HG03354 (cell line): ENCODE measurements at regions not wholly inside any gene's neighbourhood (a gene's known extent, or its start where the extent isn't known, plus 50 kb on each side); places are given as distances from the start of the nearest gene placed in this dataset.
"Not testable (repeated sequence)": the region's sequence is repeated elsewhere in the genome, so short reads cannot be mapped to it uniquely, and the experiment has no call there.

Experiments used
- ATAC-seq: cut with Tn5 transposase; IDR thresholded peaks from one replicate; pipeline ENCODE4 v1.9.1; 2021; ENCODE audit warnings: mild to moderate bottlenecking; ENCODE audit not compliant: unreplicated experiment, poor library complexity, severe bottlenecking

GRCh38 chr4:148637453-148637852 lies 195.2 kb upstream of the NR3C2 start:
- ATAC-seq = not testable (repeated sequence)

- no peak for ATAC-seq
These were observed 192.3 kb upstream of the NR3C2 start for GRCh38 chr4:148634476-148634875.

GRCh38 chr4:148633720-148634119 lies 191.5 kb upstream of the NR3C2 start:
- ATAC-seq = no peak

- ATAC-seq = no peak
These were observed 190.3 kb upstream of the NR3C2 start for GRCh38 chr4:148632476-148632875.

- no peak for ATAC-seq
These were observed 187.8 kb upstream of the NR3C2 start for GRCh38 chr4:148630051-148630450.

- ATAC-seq = no peak
These were observed 176.6 kb upstream of the NR3C2 start for GRCh38 chr4:148618856-148619255.

- ATAC-seq = no peak
These were observed 166.8 kb upstream of the NR3C2 start for GRCh38 chr4:148608968-148609367.

GRCh38 chr4:148598418-148599207 lies 156.4 kb upstream of the NR3C2 start:
- ATAC-seq = not testable (repeated sequence)

GRCh38 chr4:148589182-148589581 lies 147.0 kb upstream of the NR3C2 start:
- ATAC-seq = no peak

- ATAC-seq = no peak
These were observed 133.4 kb upstream of the NR3C2 start for GRCh38 chr4:148575577-148575976.

GRCh38 chr4:148574911-148575310 lies 132.7 kb upstream of the NR3C2 start:
- ATAC-seq = no peak

GRCh38 chr4:148574502-148574901 lies 132.3 kb upstream of the NR3C2 start:
- no peak for ATAC-seq

GRCh38 chr4:148574066-148574465 lies 131.9 kb upstream of the NR3C2 start:
- ATAC-seq = no peak

GRCh38 chr4:148573296-148573695 lies 131.1 kb upstream of the NR3C2 start:
- no peak for ATAC-seq

- ATAC-seq = no peak
These were observed 123.6 kb upstream of the NR3C2 start for GRCh38 chr4:148565801-148566200.

- no peak for ATAC-seq
These were observed 121.5 kb upstream of the NR3C2 start for GRCh38 chr4:148563684-148564083.

- ATAC-seq = no peak
These were observed 119.3 kb upstream of the NR3C2 start for GRCh38 chr4:148561467-148561866.

GRCh38 chr4:148557793-148558192 lies 115.6 kb upstream of the NR3C2 start:
- ATAC-seq = no peak

- ATAC-seq = no peak
These were observed 108.6 kb upstream of the NR3C2 start for GRCh38 chr4:148550788-148551187.

GRCh38 chr4:148542922-148543623 lies 100.9 kb upstream of the NR3C2 start:
- peak; percentile 52 for ATAC-seq

- no peak for ATAC-seq
These were observed 98.6 kb upstream of the NR3C2 start for GRCh38 chr4:148540622-148541326.
